ENCODE measurements at regions not wholly inside any gene's neighbourhood (a gene's known extent, or its start where the extent isn't known, plus 50 kb on each side); places are given as distances from the start of the nearest gene placed in this dataset.

DNA sequence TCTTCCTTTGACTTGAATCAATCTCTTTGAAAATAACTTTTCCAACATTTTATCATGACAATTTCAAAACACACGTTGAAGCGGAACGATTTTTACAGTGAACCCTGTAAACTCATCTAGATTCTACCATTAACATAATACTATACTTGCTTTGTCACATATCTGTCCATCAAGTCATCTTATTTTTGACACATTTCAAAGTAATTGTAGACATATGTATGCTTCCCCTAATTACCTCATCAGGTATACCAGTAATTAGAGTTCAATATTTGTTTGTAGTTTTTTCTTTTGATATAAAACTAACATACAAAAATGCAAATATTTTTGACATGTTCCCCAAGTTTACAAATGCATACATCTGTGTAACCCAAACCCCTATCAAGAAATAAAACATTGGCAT is 140.4 kb downstream of the DACT1 start:
- Histone ChIP-seq H4K20me1 (ENCODE audit: control insufficient read depth, insufficient read depth, low read depth, low read length) (no peaks in the 10 kb centered on the region), H3K4me3 (ENCODE audit: low read length) (no peak overlapping the region), H3K9me2 (replicated peaks; ENCODE audit: control insufficient read depth, low read length) (no peaks in the 10 kb centered on the region), H3F3A (ENCODE audit: control insufficient read depth, insufficient read depth) (no peaks in the 10 kb centered on the region), H3K9me3 (ENCODE audit: control insufficient read depth, insufficient read depth, low read length) (no peaks in the 10 kb centered on the region), H3K36me3 (ENCODE audit: control insufficient read depth, low read length) (no peaks in the 10 kb centered on the region), H3K79me2 (ENCODE audit: control insufficient read depth, low read length) (no peaks in the 10 kb centered on the region), H3K4me1 (ENCODE audit: control insufficient read depth, low read length) (no peaks in the 10 kb centered on the region), H3K27me3 (ENCODE audit: control insufficient read depth, low read length) (peaks cover 2% of the 10 kb centered on the region; the same call in 1 of the 2 replicates), H3K27ac (ENCODE audit: low read depth, low read length) (no peak overlapping the region), H3K4me2 (ENCODE audit: low read length) (no peak overlapping the region)
- TF ChIP-seq EZH2phosphoT487 (IDR thresholded peaks at IDR 0.05; ENCODE audit: borderline replicate concordance, low read length): no peak
- TF ChIP-seq, protein P1, sequence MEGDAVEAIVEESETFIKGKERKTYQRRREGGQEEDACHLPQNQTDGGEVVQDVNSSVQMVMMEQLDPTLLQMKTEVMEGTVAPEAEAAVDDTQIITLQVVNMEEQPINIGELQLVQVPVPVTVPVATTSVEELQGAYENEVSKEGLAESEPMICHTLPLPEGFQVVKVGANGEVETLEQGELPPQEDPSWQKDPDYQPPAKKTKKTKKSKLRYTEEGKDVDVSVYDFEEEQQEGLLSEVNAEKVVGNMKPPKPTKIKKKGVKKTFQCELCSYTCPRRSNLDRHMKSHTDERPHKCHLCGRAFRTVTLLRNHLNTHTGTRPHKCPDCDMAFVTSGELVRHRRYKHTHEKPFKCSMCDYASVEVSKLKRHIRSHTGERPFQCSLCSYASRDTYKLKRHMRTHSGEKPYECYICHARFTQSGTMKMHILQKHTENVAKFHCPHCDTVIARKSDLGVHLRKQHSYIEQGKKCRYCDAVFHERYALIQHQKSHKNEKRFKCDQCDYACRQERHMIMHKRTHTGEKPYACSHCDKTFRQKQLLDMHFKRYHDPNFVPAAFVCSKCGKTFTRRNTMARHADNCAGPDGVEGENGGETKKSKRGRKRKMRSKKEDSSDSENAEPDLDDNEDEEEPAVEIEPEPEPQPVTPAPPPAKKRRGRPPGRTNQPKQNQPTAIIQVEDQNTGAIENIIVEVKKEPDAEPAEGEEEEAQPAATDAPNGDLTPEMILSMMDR (IDR thresholded peaks at IDR 0.05; ENCODE audit: low read depth, low read length, poor library complexity, severe bottlenecking): no peak

DNA sequence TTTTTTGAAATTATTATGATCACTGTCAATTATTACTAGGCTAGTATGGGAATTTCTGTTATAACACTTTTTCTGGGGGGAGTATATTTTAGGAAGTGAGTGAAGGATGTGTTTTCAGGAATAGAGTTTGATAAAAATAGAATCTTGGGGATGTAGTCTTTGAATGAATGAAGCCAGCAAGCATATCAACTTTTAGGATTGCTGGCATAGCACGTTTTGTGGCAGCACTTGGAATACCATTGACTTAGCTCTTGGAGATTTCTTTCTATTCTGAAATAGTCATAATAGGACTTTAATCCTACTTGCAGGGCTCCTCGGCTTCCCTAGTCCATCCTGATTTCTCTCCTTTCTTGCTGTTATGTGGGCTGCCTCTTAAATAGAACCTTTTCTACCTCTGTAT is 141.6 kb downstream of the DACT1 start:
- Histone ChIP-seq H3K27me3 (ENCODE audit: control insufficient read depth, low read length) (peaks cover 2% of the 10 kb centered on the region; the same call in 1 of the 2 replicates), H3K4me2 (ENCODE audit: low read length) (no peak overlapping the region), H3F3A (ENCODE audit: control insufficient read depth, insufficient read depth) (no peaks in the 10 kb centered on the region), H3K9me2 (replicated peaks; ENCODE audit: control insufficient read depth, low read length) (no peaks in the 10 kb centered on the region), H3K79me2 (ENCODE audit: control insufficient read depth, low read length) (no peaks in the 10 kb centered on the region), H3K27ac (ENCODE audit: low read depth, low read length) (no peak overlapping the region), H4K20me1 (ENCODE audit: control insufficient read depth, insufficient read depth, low read depth, low read length) (no peaks in the 10 kb centered on the region), H3K4me3 (ENCODE audit: low read length) (no peak overlapping the region), H3K36me3 (ENCODE audit: control insufficient read depth, low read length) (no peaks in the 10 kb centered on the region), H3K4me1 (ENCODE audit: control insufficient read depth, low read length) (no peaks in the 10 kb centered on the region), H3K9me3 (ENCODE audit: control insufficient read depth, insufficient read depth, low read length) (no peaks in the 10 kb centered on the region)
- TF ChIP-seq, protein P1 (IDR thresholded peaks at IDR 0.05; ENCODE audit: low read depth, low read length, poor library complexity, severe bottlenecking): no peak
- no peak for TF ChIP-seq EZH2phosphoT487 (IDR thresholded peaks at IDR 0.05; ENCODE audit: borderline replicate concordance, low read length)

DNA sequence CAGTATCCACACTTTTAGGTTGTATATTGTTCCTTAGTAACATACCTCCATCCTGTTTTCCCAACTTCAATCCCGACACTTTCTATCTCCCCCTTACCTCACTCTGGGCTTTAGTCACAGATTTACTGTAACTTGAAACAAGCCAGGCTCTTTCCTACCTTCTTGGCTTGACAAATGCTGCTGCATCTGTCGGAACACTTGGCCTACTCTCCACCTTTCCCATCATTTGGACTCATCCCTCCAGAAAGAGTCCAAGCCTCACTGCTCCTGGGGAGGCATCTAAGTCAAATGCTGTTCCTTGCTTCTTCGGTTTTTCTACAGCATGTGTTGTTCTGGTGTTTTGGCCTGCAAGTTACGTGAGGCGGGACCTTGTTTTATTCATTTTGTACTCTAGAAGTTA is 142.4 kb downstream of the DACT1 start:
- Histone ChIP-seq H3F3A (ENCODE audit: control insufficient read depth, insufficient read depth) (no peaks in the 10 kb centered on the region), H3K27ac (ENCODE audit: low read depth, low read length) (no peak overlapping the region), H3K9me3 (ENCODE audit: control insufficient read depth, insufficient read depth, low read length) (no peaks in the 10 kb centered on the region), H3K4me3 (ENCODE audit: low read length) (no peak overlapping the region), H3K79me2 (ENCODE audit: control insufficient read depth, low read length) (no peaks in the 10 kb centered on the region), H3K27me3 (ENCODE audit: control insufficient read depth, low read length) (peaks cover 2% of the 10 kb centered on the region; the same call in 1 of the 2 replicates), H3K4me1 (ENCODE audit: control insufficient read depth, low read length) (no peaks in the 10 kb centered on the region), H3K4me2 (ENCODE audit: low read length) (no peak overlapping the region), H3K36me3 (ENCODE audit: control insufficient read depth, low read length) (no peaks in the 10 kb centered on the region), H3K9me2 (replicated peaks; ENCODE audit: control insufficient read depth, low read length) (no peaks in the 10 kb centered on the region), H4K20me1 (ENCODE audit: control insufficient read depth, insufficient read depth, low read depth, low read length) (no peaks in the 10 kb centered on the region)
- TF ChIP-seq EZH2phosphoT487 (IDR thresholded peaks at IDR 0.05; ENCODE audit: borderline replicate concordance, low read length): no peak
- TF ChIP-seq, protein P1 (IDR thresholded peaks at IDR 0.05; ENCODE audit: low read depth, low read length, poor library complexity, severe bottlenecking): no peak

All from DOHH2 (cell line).